Renal cortical epithelial cell (primary cell): ENCODE measurements at regions not wholly inside any gene's neighbourhood (a gene's known extent, or its start where the extent isn't known, plus 50 kb on each side); places are given as distances from the start of the nearest gene placed in this dataset.
"Not testable (repeated sequence)": the region's sequence is repeated elsewhere in the genome, so short reads cannot be mapped to it uniquely, and the experiment has no call there.

Source experiments
- DNase-seq: peaks from one replicate; pipeline ENCODE4 v3.0.0-alpha.2; 2011; ENCODE audit warnings: low read depth

- DNase-seq: no peak
Measured at GRCh38 chr5:60546207-60546606, 153.8 kb downstream of the DEPDC1B start.

DNA sequence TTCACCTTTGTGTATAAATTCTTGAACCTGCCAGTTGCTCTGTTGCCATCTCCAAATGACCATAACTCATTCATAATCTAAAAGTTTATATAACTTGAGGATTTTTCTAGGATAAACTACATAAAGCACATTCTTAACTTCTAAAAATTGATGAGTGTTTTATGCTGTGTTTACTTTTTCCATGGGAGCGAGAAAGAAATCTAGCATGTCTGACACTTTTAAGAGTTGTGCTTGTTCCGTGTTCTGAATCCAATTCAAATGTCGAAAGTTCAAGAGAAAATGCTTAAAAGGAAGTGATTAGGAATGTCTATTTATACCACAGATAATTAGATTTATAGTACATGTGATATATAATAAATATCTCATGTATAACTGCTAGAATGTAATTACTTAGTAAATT lies 154.4 kb downstream of the DEPDC1B start:
- no peak for DNase-seq

DNA sequence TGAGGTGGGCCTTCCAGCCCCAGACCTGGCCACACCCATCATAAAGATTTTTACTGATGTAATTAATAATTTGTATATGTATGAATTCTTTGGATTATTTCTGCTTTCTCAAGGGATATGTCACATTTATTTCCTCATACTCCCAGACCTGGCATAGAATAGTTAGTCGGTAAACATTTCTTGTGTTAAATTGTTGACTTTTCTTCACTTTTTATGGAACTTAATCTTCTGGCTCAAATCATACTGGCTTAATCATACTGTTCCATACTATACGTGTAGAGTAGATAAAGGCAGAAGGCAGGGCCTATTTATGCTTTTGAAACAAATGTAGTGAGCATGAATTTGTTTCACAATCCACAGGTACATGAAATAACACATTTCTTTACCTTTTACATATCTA lies 155.8 kb downstream of the DEPDC1B start:
- DNase-seq: no peak

DNA sequence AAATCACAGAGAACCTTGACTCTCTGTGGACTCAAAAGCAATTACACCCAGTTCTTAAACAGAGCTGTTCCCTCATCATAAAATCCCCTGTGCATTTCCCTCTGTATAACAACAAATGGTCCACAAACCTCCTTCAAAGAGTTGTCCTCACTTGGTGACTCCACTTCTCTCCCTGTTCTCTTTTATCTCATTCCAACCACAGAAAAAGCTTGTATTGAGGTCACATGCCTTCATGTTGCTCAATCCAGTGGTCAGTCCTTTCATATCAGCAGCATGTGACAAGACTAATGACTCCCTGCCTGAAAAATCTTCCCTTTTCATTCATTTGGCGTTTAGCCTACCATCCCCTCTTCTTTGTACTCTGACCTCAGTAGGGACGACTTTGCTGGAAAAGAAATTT lies 158.0 kb downstream of the DEPDC1B start:
- DNase-seq: peak; percentile 63

- no peak for DNase-seq
Measured at GRCh38 chr5:60540856-60541805, 158.8 kb downstream of the DEPDC1B start.

DNA sequence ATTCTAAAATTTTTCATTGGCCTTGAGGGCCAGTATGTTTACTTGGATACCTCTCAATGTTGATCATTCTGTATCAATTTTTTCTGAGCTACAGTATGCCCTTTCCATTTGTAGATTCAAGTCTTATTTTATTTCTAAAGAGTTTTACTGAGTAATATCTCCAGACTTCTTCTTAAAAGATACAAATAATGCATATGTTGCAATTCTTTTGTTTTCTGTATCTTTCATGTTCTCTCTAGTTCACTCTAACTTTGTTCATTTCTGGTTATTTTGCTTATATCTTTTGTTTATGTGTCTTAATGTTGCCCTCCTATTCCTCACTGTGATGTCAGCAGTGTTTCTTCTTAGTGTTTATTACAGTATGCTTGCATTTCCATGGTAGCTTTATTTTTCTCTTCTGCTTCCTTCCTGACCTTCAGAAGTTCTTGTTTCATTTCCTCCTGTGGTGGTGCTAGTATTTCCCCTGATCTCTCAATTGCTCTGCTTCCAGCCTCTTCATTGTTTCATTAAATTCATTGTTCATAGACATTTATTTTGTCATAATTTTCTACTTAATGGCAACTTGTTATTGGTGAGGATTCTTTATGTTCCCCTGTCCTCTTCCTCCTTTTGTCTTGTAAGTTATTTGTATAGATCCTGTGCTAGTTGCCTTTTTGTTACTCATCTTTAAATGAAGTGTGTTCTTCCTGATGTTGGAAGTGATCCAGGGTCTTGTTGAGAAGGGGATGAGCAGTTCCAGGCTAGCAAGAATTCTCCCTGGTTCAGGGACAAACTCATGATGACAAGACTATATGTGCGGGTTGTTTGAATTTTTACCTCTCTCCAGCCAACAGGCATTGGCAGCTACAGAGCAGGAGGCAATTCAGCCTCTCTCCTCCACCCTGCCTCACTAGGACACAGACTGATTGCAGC lies 160.8 kb downstream of the DEPDC1B start:
- DNase-seq: no peak

DNA sequence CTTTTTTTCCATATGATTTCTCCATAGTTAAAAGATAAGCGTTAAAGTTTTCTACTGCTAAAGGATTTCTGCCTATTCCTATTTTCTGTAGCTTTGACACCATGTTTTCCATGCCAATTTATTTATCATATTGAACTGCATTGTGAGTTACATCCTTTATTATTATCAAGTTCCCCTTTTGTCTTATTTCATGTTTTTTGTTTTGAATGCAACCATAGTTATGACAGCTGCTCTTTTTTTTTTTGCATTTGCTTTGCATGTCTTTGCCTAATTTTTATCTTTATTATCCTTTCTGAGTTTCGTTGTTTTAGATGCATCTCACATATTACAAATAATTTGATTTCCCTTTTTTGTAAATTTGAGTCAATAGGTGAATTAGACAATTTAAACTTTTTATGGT lies 161.5 kb downstream of the DEPDC1B start:
- DNase-seq: no peak

DNA sequence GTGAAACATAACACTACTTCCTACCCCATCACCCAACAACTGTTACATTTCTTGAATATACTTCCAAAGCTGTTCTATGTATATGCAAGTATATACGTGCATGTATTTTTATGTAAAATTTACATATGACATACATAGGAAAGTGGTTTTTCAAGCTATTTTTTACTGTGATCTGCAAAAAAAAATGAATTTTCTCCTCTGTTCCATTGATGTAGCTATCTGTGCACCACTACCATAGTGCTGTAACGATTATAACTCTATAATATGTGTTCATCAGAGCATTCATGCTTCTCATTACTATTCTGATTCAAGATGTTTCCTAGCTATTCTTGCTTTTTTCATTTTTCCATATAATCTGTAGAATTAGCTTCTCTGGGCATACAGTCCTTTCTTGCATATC lies 164.0 kb downstream of the DEPDC1B start:
- DNase-seq: no peak

DNA sequence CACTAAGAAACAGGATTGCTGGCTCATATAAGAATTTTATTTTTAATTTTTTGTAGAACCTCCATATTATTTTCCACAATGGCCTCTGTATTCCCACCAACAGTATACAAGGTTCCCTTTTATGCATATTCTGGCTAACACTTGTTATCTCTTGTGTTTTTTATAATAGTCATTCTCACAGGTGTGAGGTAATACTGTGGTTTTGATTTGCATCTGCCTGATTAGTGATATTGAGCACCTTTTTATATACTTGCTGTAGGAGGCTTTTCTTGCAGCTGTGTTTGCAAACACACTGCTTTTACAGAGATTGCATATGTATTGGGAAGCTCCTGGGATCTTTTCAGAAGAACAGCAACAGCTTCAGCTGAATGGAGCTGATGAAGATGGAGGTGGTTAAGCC lies 164.8 kb downstream of the DEPDC1B start:
- DNase-seq: no peak

DNA sequence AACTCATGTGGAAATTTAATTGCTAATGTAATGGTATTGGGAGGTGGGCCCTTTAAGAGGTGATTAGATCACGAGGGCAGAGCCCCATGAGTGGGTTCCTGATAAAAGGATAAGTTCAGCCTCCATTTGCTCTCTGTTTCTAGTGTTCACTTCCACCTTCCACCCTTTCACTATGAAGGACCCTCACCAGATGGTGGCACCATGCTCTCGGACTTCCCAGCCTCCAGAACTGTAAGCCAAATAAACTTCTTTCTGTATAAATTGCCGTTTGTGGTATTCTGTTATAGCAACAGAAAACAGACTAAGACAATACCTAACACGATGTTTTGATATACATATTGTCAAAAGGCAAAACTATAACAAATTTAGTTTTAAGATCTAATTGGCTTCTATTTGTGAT lies 166.2 kb downstream of the DEPDC1B start:
- no peak for DNase-seq

DNA sequence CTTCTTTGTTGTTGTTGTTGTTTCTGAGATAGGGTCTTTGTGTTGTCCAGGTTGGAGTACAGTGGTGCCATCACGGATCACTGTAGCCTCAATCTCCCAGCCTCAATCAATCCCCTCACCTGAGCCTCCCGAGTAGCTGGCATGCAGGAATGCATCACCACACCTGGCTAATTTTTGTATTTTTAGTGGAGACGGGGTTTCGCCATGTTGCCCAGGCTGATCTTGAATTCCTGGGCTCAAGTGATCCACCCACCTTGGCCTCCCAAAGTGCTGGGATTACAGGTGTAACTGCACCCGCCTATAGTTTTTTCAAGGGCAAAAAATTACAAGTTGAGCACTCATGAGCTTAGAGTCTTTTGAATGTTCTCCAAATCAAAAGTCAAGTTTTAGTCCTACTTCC lies 167.2 kb downstream of the DEPDC1B start:
- not testable (repeated sequence) for DNase-seq

- not testable (repeated sequence) for DNase-seq
Measured at GRCh38 chr5:60530144-60530848, 169.7 kb downstream of the DEPDC1B start.

GRCh38 chr5:60529001-60529400 lies 171.0 kb downstream of the DEPDC1B start:
- no peak for DNase-seq

- no peak for DNase-seq
Measured at GRCh38 chr5:60527072-60527471, 172.9 kb downstream of the DEPDC1B start.

DNA sequence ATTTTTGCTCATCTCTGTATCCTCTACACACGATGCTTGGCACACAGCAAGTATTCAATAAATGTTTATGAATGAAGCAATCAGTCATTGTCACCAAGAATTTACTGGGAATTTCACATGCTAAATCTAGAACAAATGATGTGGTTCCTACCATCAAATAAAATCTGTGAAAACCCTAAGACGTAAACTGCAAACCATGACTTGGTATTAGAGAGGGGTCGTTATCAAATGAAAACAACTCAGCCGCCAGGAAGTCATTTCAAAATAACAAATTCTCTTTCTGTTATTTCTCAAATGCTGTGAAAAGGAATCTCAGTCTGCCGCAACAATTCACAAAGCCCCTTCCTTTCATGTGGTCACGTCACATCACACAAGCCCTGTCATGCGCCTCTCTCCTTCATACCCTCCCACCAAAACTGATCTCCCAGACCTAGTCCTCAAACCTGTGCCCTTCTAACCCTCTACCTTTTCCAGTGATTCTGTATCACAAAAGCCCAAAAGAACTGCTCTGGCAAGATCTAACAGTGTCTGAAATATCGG lies 173.6 kb downstream of the DEPDC1B start:
- DNase-seq: no peak

DNA sequence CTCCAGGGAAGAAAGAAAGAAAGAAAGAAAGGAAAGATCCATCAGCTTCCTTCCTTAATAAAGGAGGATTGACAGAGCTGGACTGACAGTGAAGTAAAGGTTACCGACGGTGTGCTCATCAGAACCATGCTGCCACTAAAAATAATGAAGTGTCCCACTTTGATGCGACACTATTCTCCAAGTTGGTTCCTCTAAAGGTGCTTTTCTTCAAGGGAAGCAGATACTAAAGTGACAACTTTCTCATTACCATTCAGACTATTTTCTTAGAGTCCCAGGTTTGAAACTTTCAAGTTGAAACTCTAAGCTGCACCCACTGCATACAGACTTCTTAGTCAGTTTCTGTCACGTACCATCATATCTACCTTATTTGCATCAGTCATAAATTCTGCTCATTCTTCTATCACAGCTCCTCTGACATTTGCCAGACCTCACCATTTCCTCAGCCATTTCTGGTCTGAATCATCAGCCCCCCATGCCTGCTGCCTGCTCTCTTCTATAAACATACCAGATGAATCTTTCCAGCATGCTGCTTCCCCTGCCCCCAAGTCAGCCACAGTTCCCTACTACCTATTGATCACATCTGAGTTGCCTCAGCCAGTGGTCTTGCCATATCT lies 177.6 kb downstream of the DEPDC1B start:
- DNase-seq: no peak

DNA sequence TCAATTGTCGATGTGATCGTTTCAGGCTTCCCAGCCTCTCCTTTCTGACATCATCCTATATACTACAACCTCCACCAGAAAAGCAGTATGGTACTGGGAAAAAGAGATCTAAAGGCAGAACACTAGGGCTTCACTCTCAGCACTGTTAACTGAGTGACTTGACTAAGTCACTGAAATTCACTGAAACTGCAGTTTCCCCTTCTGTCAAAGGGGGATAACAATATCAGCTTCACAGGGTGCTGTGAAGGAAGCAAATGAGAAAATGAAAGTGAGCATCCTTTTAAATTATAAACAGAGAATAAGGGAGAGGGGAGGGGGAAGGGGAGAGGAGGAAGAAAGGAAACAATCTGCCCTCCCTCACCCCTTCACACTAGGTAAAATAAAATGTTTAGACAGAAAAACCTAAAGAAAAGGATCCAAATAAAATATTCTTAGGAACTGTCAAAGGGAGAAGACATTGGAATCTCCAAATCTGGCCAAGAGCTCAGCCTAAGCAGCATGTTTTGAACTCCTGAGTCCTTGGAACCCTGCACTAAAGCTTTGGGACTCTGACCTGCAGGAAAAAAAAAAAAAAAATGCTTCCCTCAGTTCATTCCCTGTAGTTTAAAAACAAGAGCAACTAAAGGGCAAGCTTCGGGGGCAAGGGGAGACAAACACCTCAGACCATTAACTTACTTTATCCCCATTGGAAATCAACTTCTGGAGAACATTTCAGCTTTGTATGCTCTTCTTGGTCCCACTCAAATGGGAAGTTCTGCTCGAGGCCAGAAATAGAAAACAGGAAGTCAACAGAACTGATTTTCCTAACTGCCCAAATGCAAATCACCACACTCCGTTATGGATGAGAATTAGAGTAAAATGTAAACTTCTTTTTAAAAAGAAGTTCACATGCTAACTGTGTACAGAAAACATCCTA lies 178.3 kb downstream of the DEPDC1B start:
- no peak for DNase-seq

DNA sequence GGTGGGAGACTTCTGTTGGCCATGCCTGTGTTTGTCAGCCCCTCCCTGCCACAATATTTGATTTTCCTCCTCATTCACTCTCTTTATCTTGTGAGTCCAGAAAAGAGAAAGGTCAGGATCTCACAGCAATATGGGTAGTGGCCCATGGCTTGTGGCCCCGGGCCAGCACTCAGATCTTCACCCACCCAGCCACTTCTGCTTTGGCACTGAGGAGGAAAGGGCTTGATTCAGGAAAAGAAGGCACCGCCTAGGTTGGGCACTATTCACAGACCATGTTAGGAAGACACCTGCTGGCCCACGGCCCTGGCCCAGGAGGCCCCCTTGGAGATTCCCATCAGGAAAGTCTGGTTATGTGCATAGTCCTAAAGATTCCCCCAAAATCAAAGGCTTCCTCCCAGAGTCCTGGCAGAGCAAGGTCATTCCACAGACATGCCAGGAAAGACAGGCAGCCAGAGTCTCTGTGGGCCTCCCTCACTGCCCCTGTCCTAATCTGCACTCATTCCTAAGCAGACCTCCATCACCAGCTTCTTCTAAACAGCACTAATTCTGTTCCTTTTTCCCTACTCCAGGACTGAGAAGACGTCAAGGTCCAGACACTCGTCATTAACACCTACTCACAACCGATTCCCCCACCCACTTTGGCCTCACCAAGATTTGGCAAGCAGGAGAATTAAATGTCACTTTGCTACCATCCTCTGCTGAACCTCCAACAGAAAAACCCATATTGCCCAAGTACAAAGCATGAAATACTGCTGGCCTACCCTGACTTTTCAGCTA lies 179.3 kb downstream of the DEPDC1B start:
- DNase-seq: no peak

GRCh38 chr5:60519372-60519771 lies 180.6 kb downstream of the DEPDC1B start:
- DNase-seq: no peak
